ENCODE measurements at regions not wholly inside any gene's neighbourhood (a gene's known extent, or its start where the extent isn't known, plus 50 kb on each side); places are given as distances from the start of the nearest gene placed in this dataset.
"Not testable (repeated sequence)": the region's sequence is repeated elsewhere in the genome, so short reads cannot be mapped to it uniquely, and the experiment has no call there.

DNA sequence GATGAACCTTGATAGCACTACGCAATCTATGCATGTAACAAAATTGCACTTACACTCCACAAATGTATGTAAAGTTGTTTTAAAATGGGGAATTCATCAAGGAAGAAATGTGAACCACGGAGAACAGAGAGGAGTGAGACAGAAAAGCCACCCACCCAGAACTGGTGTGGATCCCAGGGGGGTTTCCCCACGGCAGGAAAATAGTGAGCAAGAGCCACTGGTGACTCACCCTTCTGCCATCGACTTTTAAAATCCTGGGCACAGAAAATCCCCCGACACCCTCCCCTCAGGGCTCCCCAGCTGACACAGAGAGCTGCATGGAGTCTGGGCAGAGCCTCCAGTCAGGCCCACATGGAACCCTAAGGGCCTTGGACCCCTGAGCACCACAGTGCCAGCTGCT lies 146.0 kb upstream of the POTED start:
- TF ChIP-seq, protein P1, sequence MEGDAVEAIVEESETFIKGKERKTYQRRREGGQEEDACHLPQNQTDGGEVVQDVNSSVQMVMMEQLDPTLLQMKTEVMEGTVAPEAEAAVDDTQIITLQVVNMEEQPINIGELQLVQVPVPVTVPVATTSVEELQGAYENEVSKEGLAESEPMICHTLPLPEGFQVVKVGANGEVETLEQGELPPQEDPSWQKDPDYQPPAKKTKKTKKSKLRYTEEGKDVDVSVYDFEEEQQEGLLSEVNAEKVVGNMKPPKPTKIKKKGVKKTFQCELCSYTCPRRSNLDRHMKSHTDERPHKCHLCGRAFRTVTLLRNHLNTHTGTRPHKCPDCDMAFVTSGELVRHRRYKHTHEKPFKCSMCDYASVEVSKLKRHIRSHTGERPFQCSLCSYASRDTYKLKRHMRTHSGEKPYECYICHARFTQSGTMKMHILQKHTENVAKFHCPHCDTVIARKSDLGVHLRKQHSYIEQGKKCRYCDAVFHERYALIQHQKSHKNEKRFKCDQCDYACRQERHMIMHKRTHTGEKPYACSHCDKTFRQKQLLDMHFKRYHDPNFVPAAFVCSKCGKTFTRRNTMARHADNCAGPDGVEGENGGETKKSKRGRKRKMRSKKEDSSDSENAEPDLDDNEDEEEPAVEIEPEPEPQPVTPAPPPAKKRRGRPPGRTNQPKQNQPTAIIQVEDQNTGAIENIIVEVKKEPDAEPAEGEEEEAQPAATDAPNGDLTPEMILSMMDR (conservative IDR thresholded peaks at IDR 0.05): not testable (repeated sequence)
- TF ChIP-seq ZFX (IDR thresholded peaks at IDR 0.05): not testable (repeated sequence)

Data from C4-2B (cell line).